Astrocyte (in vitro differentiated cells and primary cell): ENCODE measurements at regions not wholly inside any gene's neighbourhood (a gene's known extent, or its start where the extent isn't known, plus 50 kb on each side); places are given as distances from the start of the nearest gene placed in this dataset.

Source experiments
- EZH2 ChIP-seq: IDR thresholded peaks from 2 replicates; pipeline ENCODE4 v1.6.1; 2012; ENCODE audit warnings: mild to moderate bottlenecking, low read length, inconsistent platforms; ENCODE audit not compliant: insufficient read depth
- TF ChIP-seq, protein P1 (sequence below): IDR thresholded peaks from 2 replicates; pipeline ENCODE4 v1.5.1; 2011; ENCODE audit warnings: low read depth, mild to moderate bottlenecking, inconsistent platforms, low read length, moderate library complexity; ENCODE audit not compliant: insufficient read depth

- TF ChIP-seq EZH2: no peak
- TF ChIP-seq, protein P1, sequence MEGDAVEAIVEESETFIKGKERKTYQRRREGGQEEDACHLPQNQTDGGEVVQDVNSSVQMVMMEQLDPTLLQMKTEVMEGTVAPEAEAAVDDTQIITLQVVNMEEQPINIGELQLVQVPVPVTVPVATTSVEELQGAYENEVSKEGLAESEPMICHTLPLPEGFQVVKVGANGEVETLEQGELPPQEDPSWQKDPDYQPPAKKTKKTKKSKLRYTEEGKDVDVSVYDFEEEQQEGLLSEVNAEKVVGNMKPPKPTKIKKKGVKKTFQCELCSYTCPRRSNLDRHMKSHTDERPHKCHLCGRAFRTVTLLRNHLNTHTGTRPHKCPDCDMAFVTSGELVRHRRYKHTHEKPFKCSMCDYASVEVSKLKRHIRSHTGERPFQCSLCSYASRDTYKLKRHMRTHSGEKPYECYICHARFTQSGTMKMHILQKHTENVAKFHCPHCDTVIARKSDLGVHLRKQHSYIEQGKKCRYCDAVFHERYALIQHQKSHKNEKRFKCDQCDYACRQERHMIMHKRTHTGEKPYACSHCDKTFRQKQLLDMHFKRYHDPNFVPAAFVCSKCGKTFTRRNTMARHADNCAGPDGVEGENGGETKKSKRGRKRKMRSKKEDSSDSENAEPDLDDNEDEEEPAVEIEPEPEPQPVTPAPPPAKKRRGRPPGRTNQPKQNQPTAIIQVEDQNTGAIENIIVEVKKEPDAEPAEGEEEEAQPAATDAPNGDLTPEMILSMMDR: no peak
These were observed 350.4 kb downstream of the BCKDHB start for GRCh38 chr6:80456724-80457438.
